MM.1S (cell line): ENCODE measurements at regions not wholly inside any gene's neighbourhood (a gene's known extent, or its start where the extent isn't known, plus 50 kb on each side); places are given as distances from the start of the nearest gene placed in this dataset.

Experiments
- DNase-seq: peaks from one replicate; pipeline ENCODE4 v3.0.0-alpha.2; 2015
- H2AFZ ChIP-seq: fragments of 300-600 bp; sonication (generic); 2 replicates; pipeline ENCODE4 v1.6.0; 2016; ENCODE audit warnings: antibody characterized with exemption, low read length
- H3F3A ChIP-seq: fragments of 300-600 bp; sonication (generic); 2 replicates; pipeline ENCODE4 v1.6.1; 2016; ENCODE audit warnings: mild to moderate bottlenecking, antibody characterized with exemption, low read length, moderate library complexity, mixed read lengths; ENCODE audit not compliant: insufficient read depth
- H3K27ac ChIP-seq: fragments of 300-600 bp; sonication (generic); 2 replicates; pipeline ENCODE4 v1.5.1; 2016; ENCODE audit warnings: mild to moderate bottlenecking, low read length
- H3K27me3 ChIP-seq: fragments of 300-600 bp; sonication (generic); replicated peaks from 2 replicates; pipeline ENCODE4 v1.6.0; 2016; ENCODE audit warnings: low read length; ENCODE audit not compliant: insufficient read depth
- H3K36me3 ChIP-seq: fragments of 300-600 bp; sonication (generic); replicated peaks from 2 replicates; pipeline ENCODE4 v1.6.1; 2016; ENCODE audit warnings: mild to moderate bottlenecking, low read length, mixed read lengths; ENCODE audit not compliant: insufficient read depth
- H3K4me1 ChIP-seq: fragments of 300-600 bp; sonication (generic); 2 replicates; pipeline ENCODE4 v1.6.1; 2016; ENCODE audit warnings: low read length, mixed read lengths
- H3K4me2 ChIP-seq: fragments of 300-600 bp; sonication (generic); 2 replicates; pipeline ENCODE4 v1.6.0; 2016; ENCODE audit warnings: low read depth, low read length
- H3K4me3 ChIP-seq: fragments of 300-600 bp; sonication (generic); 2 replicates; pipeline ENCODE4 v1.5.1; 2016; ENCODE audit warnings: low read length, mixed read lengths
- H3K79me2 ChIP-seq: fragments of 300-600 bp; sonication (generic); 2 replicates; pipeline ENCODE4 v1.6.1; 2016; ENCODE audit warnings: mixed run types, low read length, mixed read lengths
- H3K9ac ChIP-seq: fragments of 300-600 bp; sonication (generic); 2 replicates; pipeline ENCODE4 v1.6.1; 2016; ENCODE audit warnings: low read length, mixed read lengths
- H3K9me2 ChIP-seq: fragments of 300-600 bp; sonication (generic); replicated peaks from 2 replicates; pipeline ENCODE4 v1.6.1; 2016; ENCODE audit warnings: mild to moderate bottlenecking, low read length, mixed read lengths; ENCODE audit not compliant: insufficient read depth
- H3K9me3 ChIP-seq: fragments of 300-600 bp; sonication (generic); replicated peaks from 2 replicates; pipeline ENCODE4 v1.6.1; 2016; ENCODE audit warnings: mild to moderate bottlenecking, low read length, mixed read lengths; ENCODE audit not compliant: insufficient read depth
- H4K20me1 ChIP-seq: fragments of 300-600 bp; sonication (generic); 2 replicates; pipeline ENCODE4 v1.6.1; 2016; ENCODE audit warnings: mild to moderate bottlenecking, low read length, moderate library complexity, mixed read lengths; ENCODE audit not compliant: insufficient read depth
- CTCF ChIP-seq: fragments of 300-600 bp; sonication (generic); IDR thresholded peaks from 2 replicates; pipeline ENCODE4 v1.5.1; 2016; ENCODE audit warnings: antibody characterized with exemption, low read length, mixed read lengths
- EZH2 ChIP-seq: fragments of 300-600 bp; sonication (generic); optimal IDR thresholded peaks from 2 replicates; pipeline ENCODE3; 2017; ENCODE audit warnings: low read depth, mild to moderate bottlenecking, antibody characterized with exemption, low read length, mixed read lengths
- EZH2phosphoT487 ChIP-seq: fragments of 300-600 bp; sonication (generic); IDR thresholded peaks from 2 replicates; pipeline ENCODE4 v1.6.1; 2018; ENCODE audit warnings: antibody characterized with exemption, low read length

DNA sequence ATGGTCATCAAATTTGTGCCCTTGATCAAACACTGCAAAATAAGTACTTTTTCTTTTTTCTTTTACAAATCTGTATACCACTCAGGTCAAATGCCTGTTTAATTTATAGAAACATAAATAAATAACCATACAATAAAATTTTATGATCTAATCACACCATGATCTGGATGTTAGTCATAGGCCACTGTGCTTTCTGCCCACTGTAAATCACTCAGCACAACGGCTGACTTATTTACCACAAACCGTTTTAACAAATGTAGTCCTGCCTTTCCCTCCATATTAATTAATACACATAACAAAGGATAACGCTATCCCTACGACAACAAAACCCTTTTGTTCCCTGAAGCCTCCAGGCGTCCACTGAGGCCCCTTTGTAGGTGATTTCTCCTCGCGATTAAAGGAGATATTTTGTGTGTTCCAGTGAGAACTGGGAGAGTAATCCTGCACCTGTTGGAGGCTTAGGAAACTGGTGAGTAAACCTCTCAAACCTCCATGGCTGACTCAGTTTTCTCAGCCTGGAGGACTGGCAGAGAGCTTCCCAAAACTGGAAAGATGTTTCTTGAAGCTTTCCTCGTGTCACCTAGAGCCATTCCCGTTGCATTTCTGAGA, 477.1 kb upstream of the SGCG start:
- no peak for DNase-seq
- H3F3A ChIP-seq = no peaks in the 10 kb centered on the region
- H3K79me2 ChIP-seq = no peaks in the 10 kb centered on the region
- H3K9ac ChIP-seq = no peak overlapping the region
- H3K4me2 ChIP-seq = no peak overlapping the region
- no peaks in the 10 kb centered on the region for H3K27me3 ChIP-seq
- no peak overlapping the region for H3K4me3 ChIP-seq
- TF ChIP-seq CTCF (no peak), EZH2 (no peak), EZH2phosphoT487 (no peak)
- H4K20me1 ChIP-seq = no peaks in the 10 kb centered on the region
- no peak overlapping the region for H3K27ac ChIP-seq
- no peaks in the 10 kb centered on the region for H3K36me3 ChIP-seq
- H3K4me1 ChIP-seq = no peaks in the 10 kb centered on the region
- H3K9me2 ChIP-seq = no peaks in the 10 kb centered on the region
- no peak overlapping the region for H2AFZ ChIP-seq
- H3K9me3 ChIP-seq = no peaks in the 10 kb centered on the region

- Histone ChIP-seq H3K9ac (no peak overlapping the region), H2AFZ (no peak overlapping the region), H3K27ac (no peak overlapping the region), H3K4me3 (no peak overlapping the region), H4K20me1 (no peaks in the 10 kb centered on the region), H3K4me1 (no peaks in the 10 kb centered on the region), H3K36me3 (no peaks in the 10 kb centered on the region), H3K9me2 (no peaks in the 10 kb centered on the region), H3K4me2 (no peak overlapping the region), H3K27me3 (no peaks in the 10 kb centered on the region), H3F3A (no peaks in the 10 kb centered on the region), H3K79me2 (no peaks in the 10 kb centered on the region), H3K9me3 (no peaks in the 10 kb centered on the region)
- TF ChIP-seq EZH2 = no peak
- TF ChIP-seq EZH2phosphoT487 = no peak
- TF ChIP-seq CTCF = no peak
- DNase-seq = no peak
These were observed 472.8 kb upstream of the SGCG start for GRCh38 chr13:22707946-22708345.

GRCh38 chr13:22717036-22717435, 463.7 kb upstream of the SGCG start:
- Histone ChIP-seq H4K20me1 (no peaks in the 10 kb centered on the region), H3K36me3 (no peaks in the 10 kb centered on the region), H3K79me2 (no peaks in the 10 kb centered on the region), H3K4me2 (no peak overlapping the region), H3K9me2 (no peaks in the 10 kb centered on the region), H3F3A (no peaks in the 10 kb centered on the region), H3K27me3 (no peaks in the 10 kb centered on the region), H3K9me3 (no peaks in the 10 kb centered on the region), H3K9ac (no peak overlapping the region), H3K4me1 (no peaks in the 10 kb centered on the region), H2AFZ (no peak overlapping the region), H3K4me3 (no peak overlapping the region), H3K27ac (no peak overlapping the region)
- DNase-seq = no peak
- no peak for TF ChIP-seq EZH2
- TF ChIP-seq EZH2phosphoT487 = no peak
- TF ChIP-seq CTCF = no peak
